Fibroblast of skin of right quadriceps (primary cell): ENCODE measurements at regions not wholly inside any gene's neighbourhood (a gene's known extent, or its start where the extent isn't known, plus 50 kb on each side); places are given as distances from the start of the nearest gene placed in this dataset.
"Not testable (repeated sequence)": the region's sequence is repeated elsewhere in the genome, so short reads cannot be mapped to it uniquely, and the experiment has no call there.

Experiments used
- DNase-seq: peaks from one replicate; pipeline ENCODE4 v3.0.0-alpha.2; 2013

GRCh38 chr5:57653636-57654290, 171.2 kb upstream of the ACTBL2 start:
- DNase-seq, result no peak

GRCh38 chr5:57651127-57651526, 168.5 kb upstream of the ACTBL2 start:
- DNase-seq, result no peak

- DNase-seq, result peak; percentile 62
These were observed 167.9 kb upstream of the ACTBL2 start for GRCh38 chr5:57650360-57651069.

GRCh38 chr5:57642698-57643097, 160.1 kb upstream of the ACTBL2 start:
- no peak for DNase-seq

GRCh38 chr5:57642066-57642465, 159.5 kb upstream of the ACTBL2 start:
- no peak for DNase-seq

- DNase-seq, result peak; percentile 7
These were observed 152.7 kb upstream of the ACTBL2 start for GRCh38 chr5:57635146-57635777.

- no peak for DNase-seq
These were observed 150.3 kb upstream of the ACTBL2 start for GRCh38 chr5:57632937-57633336.

GRCh38 chr5:57631139-57631538, 148.5 kb upstream of the ACTBL2 start:
- DNase-seq, result not testable (repeated sequence)

GRCh38 chr5:57627661-57628060, 145.1 kb upstream of the ACTBL2 start:
- DNase-seq, result no peak

GRCh38 chr5:57626703-57627102, 144.1 kb upstream of the ACTBL2 start:
- DNase-seq, result peak; percentile 15

GRCh38 chr5:57621624-57622023, 139.0 kb upstream of the ACTBL2 start:
- DNase-seq, result no peak

- DNase-seq, result no peak
These were observed 136.3 kb upstream of the ACTBL2 start for GRCh38 chr5:57618767-57619381.

- no peak for DNase-seq
These were observed 131.1 kb upstream of the ACTBL2 start for GRCh38 chr5:57613741-57614140.

- DNase-seq, result no peak
These were observed 128.6 kb upstream of the ACTBL2 start for GRCh38 chr5:57611177-57611576.

GRCh38 chr5:57608542-57608941, 125.9 kb upstream of the ACTBL2 start:
- no peak for DNase-seq

- no peak for DNase-seq
These were observed 119.4 kb upstream of the ACTBL2 start for GRCh38 chr5:57601996-57602395.

- no peak for DNase-seq
These were observed 117.7 kb upstream of the ACTBL2 start for GRCh38 chr5:57600321-57600720.

GRCh38 chr5:57598756-57599155, 116.1 kb upstream of the ACTBL2 start:
- peak; percentile 74 for DNase-seq

- DNase-seq, result no peak
These were observed 115.5 kb upstream of the ACTBL2 start for GRCh38 chr5:57598097-57598496.

GRCh38 chr5:57595523-57595991, 112.9 kb upstream of the ACTBL2 start:
- DNase-seq, result no peak

GRCh38 chr5:57594436-57594835, 111.8 kb upstream of the ACTBL2 start:
- DNase-seq, result no peak

- no peak for DNase-seq
These were observed 109.6 kb upstream of the ACTBL2 start for GRCh38 chr5:57592236-57592635.

- DNase-seq, result no peak
These were observed 104.0 kb upstream of the ACTBL2 start for GRCh38 chr5:57586649-57587048.
